ENCODE measurements at regions not wholly inside any gene's neighbourhood (a gene's known extent, or its start where the extent isn't known, plus 50 kb on each side); places are given as distances from the start of the nearest gene placed in this dataset.

- no peak for TF ChIP-seq CTCF (IDR thresholded peaks at IDR 0.05; ENCODE audit: poor library complexity, severe bottlenecking)
- no peak for TF ChIP-seq EP300 (conservative IDR thresholded peaks at IDR 0.05; ENCODE audit: poor library complexity, severe bottlenecking)
- TF ChIP-seq EZH2 (IDR thresholded peaks at IDR 0.05; ENCODE audit: borderline replicate concordance, insufficient read depth, low read length, poor library complexity, severe bottlenecking), result no peak
- no peak for TF ChIP-seq RAD21 (conservative IDR thresholded peaks at IDR 0.05)
- no peak for TF ChIP-seq TAF1 (IDR thresholded peaks at IDR 0.05; ENCODE audit: low read depth)
- no peak for TF ChIP-seq POLR2AphosphoS5 (IDR thresholded peaks at IDR 0.05)
- no peak for TF ChIP-seq MXI1 (conservative IDR thresholded peaks at IDR 0.05; ENCODE audit: poor library complexity, severe bottlenecking)
- TF ChIP-seq REST (IDR thresholded peaks at IDR 0.05; ENCODE audit: borderline replicate concordance), result no peak
- TF ChIP-seq SMC3 (conservative IDR thresholded peaks at IDR 0.05; ENCODE audit: poor library complexity), result no peak
Observed at GRCh38 chr1:238089615-238090014, 198.9 kb upstream of the ZP4 start.

All from neural cell (in vitro differentiated cells).